22Rv1 (cell line): ENCODE measurements at regions not wholly inside any gene's neighbourhood (a gene's known extent, or its start where the extent isn't known, plus 50 kb on each side); places are given as distances from the start of the nearest gene placed in this dataset.

Experiments used
- CTCF ChIP-seq: fragments of 450-650 bp; IDR thresholded peaks from 2 replicates; pipeline ENCODE4 v1.5.1; 2017; ENCODE audit warnings: mild to moderate bottlenecking
- ZFX ChIP-seq: fragments of 450-650 bp; IDR thresholded peaks from 2 replicates; pipeline ENCODE4 v1.6.1; 2017; ENCODE audit warnings: antibody characterized with exemption, borderline replicate concordance

GRCh38 chrX:97673135-97673534 lies 789.4 kb downstream of the RPA4 start:
- TF ChIP-seq CTCF (no peak), ZFX (no peak)
